ENCODE measurements at regions not wholly inside any gene's neighbourhood (a gene's known extent, or its start where the extent isn't known, plus 50 kb on each side); places are given as distances from the start of the nearest gene placed in this dataset.

DNA sequence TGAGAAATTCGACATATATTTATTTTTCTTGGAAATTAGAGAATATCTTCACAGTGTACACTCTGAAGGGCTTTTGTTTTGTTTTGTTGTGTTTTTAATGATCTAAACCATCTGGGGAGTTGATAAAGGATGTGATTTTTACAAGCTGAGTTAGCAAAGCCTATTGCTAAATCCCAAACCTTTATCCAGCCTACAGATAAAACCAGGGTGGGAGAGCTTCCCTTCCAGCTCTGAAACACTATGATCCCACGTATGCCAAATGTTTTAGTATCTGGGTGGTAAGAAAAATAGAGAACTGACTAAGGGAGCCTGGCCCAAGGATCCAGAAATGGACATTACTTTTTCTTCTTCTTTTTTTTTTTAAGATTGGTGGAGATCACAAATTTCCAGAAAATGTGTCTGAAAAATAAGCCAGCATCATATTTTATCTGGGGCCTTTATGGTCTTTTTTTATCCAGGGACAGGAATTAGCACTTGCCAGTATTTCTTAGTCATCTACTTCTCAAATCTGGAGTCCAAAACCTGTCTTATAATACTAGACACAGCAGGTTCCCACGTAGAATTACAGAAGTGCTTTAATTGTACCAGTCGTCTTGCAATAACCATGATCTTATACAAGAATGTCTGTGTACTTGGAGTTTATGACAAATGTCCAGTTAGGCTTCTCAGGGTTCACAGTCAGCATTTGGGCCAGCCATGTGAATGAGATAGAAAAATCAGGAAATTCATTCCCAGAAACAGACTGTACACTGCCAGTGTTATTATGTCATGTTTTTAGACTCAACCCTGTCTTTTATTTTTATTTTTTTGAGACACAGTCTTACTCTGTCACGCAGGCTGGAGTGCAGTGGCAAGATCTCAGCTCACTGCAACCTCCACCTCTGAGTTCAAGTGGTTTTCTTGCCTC lies 290.8 kb upstream of the MPDZ start:
- Histone ChIP-seq H3K79me2 (ENCODE audit: control insufficient read depth, insufficient read depth, low read length) (no peaks in the 10 kb centered on the region), H3K9me3 (replicated peaks; ENCODE audit: control insufficient read depth, insufficient read depth, low read length) (no peaks in the 10 kb centered on the region), H3K4me2 (ENCODE audit: control insufficient read depth, insufficient read depth) (no peak overlapping the region), H2AFZ (ENCODE audit: control insufficient read depth, low read depth, low read length) (no peak overlapping the region), H3K36me3 (ENCODE audit: control insufficient read depth in 2 of 2, insufficient read depth in 2 of 2, low read length in 1 of 2) (no peaks in the 10 kb centered on the region), H3K4me1 (ENCODE audit: control insufficient read depth, insufficient read depth, low read length) (no peaks in the 10 kb centered on the region), H3K4me3 (no peak overlapping the region), H3K9ac (ENCODE audit: control insufficient read depth, insufficient read depth, low read length) (no peak overlapping the region), H3K27me3 (replicated peaks in 1 of 2; ENCODE audit: control insufficient read depth in 2 of 2, insufficient read depth in 2 of 2, low read length in 1 of 2) (no peaks in the 10 kb centered on the region; a peak in 1 of 4 replicates), H3K27ac (ENCODE audit: control insufficient read depth, insufficient read depth) (no peak overlapping the region), H4K20me1 (ENCODE audit: control insufficient read depth, insufficient read depth) (no peaks in the 10 kb centered on the region)
- ChIA-PET CTCF (no interaction called here), SMC1A (ENCODE audit: uncharacterized antibody, unreplicated experiment) (interaction anchor here (0.6 kb wide), 1 partner anchor 16 kb away, joined by 3 read pairs; no protein-coding TSS in a partner anchor), POLR2A (no interaction called here), RAD21 (ENCODE audit: unreplicated experiment) (no interaction called here)
- intact Hi-C loops (cut with micrococcal nuclease; ENCODE audit: unreplicated experiment) (no loop called here), in situ Hi-C loops (cut with MboI) (no loop called here)
- ATAC-seq (no peak), DNase-seq (ENCODE audit: low read depth, low spot score) (no peak), FAIRE-seq (no peak)
- BruUV-seq (replicated peaks), result no TSS peak
- WGBS (ENCODE audit: insufficient coverage, insufficient replicate concordance, low lambda C conversion rate, missing lambda C conversion rate), result 5% methylated on average over 5 of the region's 5 CpGs
- TF ChIP-seq CBFB (IDR thresholded peaks at IDR 0.05; ENCODE audit: low read depth), result no peak
- no peak for TF ChIP-seq STAT1 (conservative IDR thresholded peaks at IDR 0.05)
- TF ChIP-seq, protein P1, sequence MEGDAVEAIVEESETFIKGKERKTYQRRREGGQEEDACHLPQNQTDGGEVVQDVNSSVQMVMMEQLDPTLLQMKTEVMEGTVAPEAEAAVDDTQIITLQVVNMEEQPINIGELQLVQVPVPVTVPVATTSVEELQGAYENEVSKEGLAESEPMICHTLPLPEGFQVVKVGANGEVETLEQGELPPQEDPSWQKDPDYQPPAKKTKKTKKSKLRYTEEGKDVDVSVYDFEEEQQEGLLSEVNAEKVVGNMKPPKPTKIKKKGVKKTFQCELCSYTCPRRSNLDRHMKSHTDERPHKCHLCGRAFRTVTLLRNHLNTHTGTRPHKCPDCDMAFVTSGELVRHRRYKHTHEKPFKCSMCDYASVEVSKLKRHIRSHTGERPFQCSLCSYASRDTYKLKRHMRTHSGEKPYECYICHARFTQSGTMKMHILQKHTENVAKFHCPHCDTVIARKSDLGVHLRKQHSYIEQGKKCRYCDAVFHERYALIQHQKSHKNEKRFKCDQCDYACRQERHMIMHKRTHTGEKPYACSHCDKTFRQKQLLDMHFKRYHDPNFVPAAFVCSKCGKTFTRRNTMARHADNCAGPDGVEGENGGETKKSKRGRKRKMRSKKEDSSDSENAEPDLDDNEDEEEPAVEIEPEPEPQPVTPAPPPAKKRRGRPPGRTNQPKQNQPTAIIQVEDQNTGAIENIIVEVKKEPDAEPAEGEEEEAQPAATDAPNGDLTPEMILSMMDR (IDR thresholded peaks at IDR 0.05 in 2 of 3, conservative IDR thresholded peaks at IDR 0.05 in 1 of 3; ENCODE audit: control insufficient read depth in 2 of 3, extremely low read depth in 1 of 3, insufficient read depth in 1 of 3, low read depth in 3 of 3, low read length in 3 of 3), result no peak
- no peak for TF ChIP-seq ATF2 (IDR thresholded peaks at IDR 0.05; ENCODE audit: low read length)
- TF ChIP-seq, protein P2, sequence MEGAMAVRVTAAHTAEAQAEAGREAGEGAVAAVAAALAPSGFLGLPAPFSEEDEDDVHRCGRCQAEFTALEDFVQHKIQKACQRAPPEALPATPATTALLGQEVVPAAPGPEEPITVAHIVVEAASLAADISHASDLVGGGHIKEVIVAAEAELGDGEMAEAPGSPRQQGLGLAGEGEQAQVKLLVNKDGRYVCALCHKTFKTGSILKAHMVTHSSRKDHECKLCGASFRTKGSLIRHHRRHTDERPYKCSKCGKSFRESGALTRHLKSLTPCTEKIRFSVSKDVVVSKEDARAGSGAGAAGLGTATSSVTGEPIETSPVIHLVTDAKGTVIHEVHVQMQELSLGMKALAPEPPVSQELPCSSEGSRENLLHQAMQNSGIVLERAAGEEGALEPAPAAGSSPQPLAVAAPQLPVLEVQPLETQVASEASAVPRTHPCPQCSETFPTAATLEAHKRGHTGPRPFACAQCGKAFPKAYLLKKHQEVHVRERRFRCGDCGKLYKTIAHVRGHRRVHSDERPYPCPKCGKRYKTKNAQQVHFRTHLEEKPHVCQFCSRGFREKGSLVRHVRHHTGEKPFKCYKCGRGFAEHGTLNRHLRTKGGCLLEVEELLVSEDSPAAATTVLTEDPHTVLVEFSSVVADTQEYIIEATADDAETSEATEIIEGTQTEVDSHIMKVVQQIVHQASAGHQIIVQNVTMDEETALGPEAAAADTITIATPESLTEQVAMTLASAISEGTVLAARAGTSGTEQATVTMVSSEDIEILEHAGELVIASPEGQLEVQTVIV (IDR thresholded peaks at IDR 0.05; ENCODE audit: borderline replicate concordance, partially characterized antibody), result no peak
- TF ChIP-seq TBL1XR1 (IDR thresholded peaks at IDR 0.05; ENCODE audit: low read depth, low read length), result no peak
- no peak for TF ChIP-seq RUNX3 (IDR thresholded peaks at IDR 0.05; ENCODE audit: low read length)
- no peak for TF ChIP-seq TARDBP (IDR thresholded peaks at IDR 0.05; ENCODE audit: borderline replicate concordance)
- TF ChIP-seq, protein P3, sequence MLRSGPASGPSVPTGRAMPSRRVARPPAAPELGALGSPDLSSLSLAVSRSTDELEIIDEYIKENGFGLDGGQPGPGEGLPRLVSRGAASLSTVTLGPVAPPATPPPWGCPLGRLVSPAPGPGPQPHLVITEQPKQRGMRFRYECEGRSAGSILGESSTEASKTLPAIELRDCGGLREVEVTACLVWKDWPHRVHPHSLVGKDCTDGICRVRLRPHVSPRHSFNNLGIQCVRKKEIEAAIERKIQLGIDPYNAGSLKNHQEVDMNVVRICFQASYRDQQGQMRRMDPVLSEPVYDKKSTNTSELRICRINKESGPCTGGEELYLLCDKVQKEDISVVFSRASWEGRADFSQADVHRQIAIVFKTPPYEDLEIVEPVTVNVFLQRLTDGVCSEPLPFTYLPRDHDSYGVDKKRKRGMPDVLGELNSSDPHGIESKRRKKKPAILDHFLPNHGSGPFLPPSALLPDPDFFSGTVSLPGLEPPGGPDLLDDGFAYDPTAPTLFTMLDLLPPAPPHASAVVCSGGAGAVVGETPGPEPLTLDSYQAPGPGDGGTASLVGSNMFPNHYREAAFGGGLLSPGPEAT (IDR thresholded peaks at IDR 0.05; ENCODE audit: low read depth), result no peak
- no peak for TF ChIP-seq RELA (IDR thresholded peaks at IDR 0.05; ENCODE audit: borderline replicate concordance, partially characterized antibody)
- TF ChIP-seq POLR2A (IDR thresholded peaks at IDR 0.05; ENCODE audit: low read depth, low read length), result no peak
- no peak for TF ChIP-seq KAT2A (conservative IDR thresholded peaks at IDR 0.05; ENCODE audit: control insufficient read depth, low read depth, low read length)
- no peak for TF ChIP-seq ZBED1 (IDR thresholded peaks at IDR 0.05; ENCODE audit: borderline replicate concordance)
- no peak for TF ChIP-seq BRCA1 (IDR thresholded peaks at IDR 0.05; ENCODE audit: low read depth, low read length)
- no peak for TF ChIP-seq SMAD5 (IDR thresholded peaks at IDR 0.05; ENCODE audit: low read depth)
- TF ChIP-seq IKZF1 (conservative IDR thresholded peaks at IDR 0.05), result no peak
